GM23248 (cell line): ENCODE measurements at regions not wholly inside any gene's neighbourhood (a gene's known extent, or its start where the extent isn't known, plus 50 kb on each side); places are given as distances from the start of the nearest gene placed in this dataset.

Source experiments
- DNase-seq: peaks from one replicate; pipeline ENCODE4 v3.0.0-alpha.2; 2015
- H2AFZ ChIP-seq: fragments of 200-600 bp; sonication (generic); 2 replicates; pipeline ENCODE4 v1.6.1; 2016; ENCODE audit warnings: antibody characterized with exemption
- H3F3A ChIP-seq: fragments of 200-600 bp; sonication (generic); 2 replicates; pipeline ENCODE4 v1.6.1; 2016; ENCODE audit warnings: mild to moderate bottlenecking, antibody characterized with exemption, mixed run types; ENCODE audit not compliant: insufficient read depth
- H3K27ac ChIP-seq: fragments of 200-600 bp; sonication (generic); 2 replicates; pipeline ENCODE4 v1.5.1; 2016; ENCODE audit warnings: mild to moderate bottlenecking
- H3K27me3 ChIP-seq: fragments of 200-600 bp; sonication (generic); replicated peaks from 2 replicates; pipeline ENCODE4 v1.6.1; 2016; ENCODE audit warnings: mild to moderate bottlenecking; ENCODE audit not compliant: insufficient read depth
- H3K36me3 ChIP-seq: fragments of 200-600 bp; sonication (generic); 2 replicates; pipeline ENCODE4 v1.6.1; 2016; ENCODE audit warnings: low read depth, mild to moderate bottlenecking
- H3K4me1 ChIP-seq: fragments of 200-600 bp; sonication (generic); 2 replicates; pipeline ENCODE4 v1.6.1; 2016; ENCODE audit warnings: mild to moderate bottlenecking; ENCODE audit not compliant: insufficient read depth
- H3K4me2 ChIP-seq: fragments of 200-600 bp; sonication (generic); one replicate; pipeline ENCODE4 v1.6.1; 2016; ENCODE audit warnings: mild to moderate bottlenecking; ENCODE audit not compliant: unreplicated experiment
- H3K4me3 ChIP-seq: fragments of 200-600 bp; sonication (generic); 2 replicates; pipeline ENCODE4 v1.5.1; 2016; ENCODE audit warnings: mild to moderate bottlenecking
- H3K79me2 ChIP-seq: fragments of 200-600 bp; sonication (generic); 2 replicates; pipeline ENCODE4 v1.6.1; 2016; ENCODE audit warnings: mild to moderate bottlenecking; ENCODE audit not compliant: insufficient read depth
- H3K9ac ChIP-seq: fragments of 200-600 bp; sonication (generic); 2 replicates; pipeline ENCODE4 v1.6.1; 2016; ENCODE audit warnings: mild to moderate bottlenecking
- H3K9me2 ChIP-seq: fragments of 200-600 bp; sonication (generic); 2 replicates; pipeline ENCODE4 v1.6.1; 2016; ENCODE audit warnings: mixed run types, mild to moderate bottlenecking, moderate library complexity; ENCODE audit not compliant: insufficient read depth
- H3K9me3 ChIP-seq: fragments of 200-600 bp; sonication (generic); one replicate; pipeline ENCODE4 v1.6.1; 2017; ENCODE audit warnings: low read depth
- H4K20me1 ChIP-seq: fragments of 200-600 bp; sonication (generic); 2 replicates; pipeline ENCODE4 v1.6.0; 2016; ENCODE audit not compliant: insufficient read depth
- EZH2 ChIP-seq: fragments of 200-600 bp; sonication (generic); IDR thresholded peaks from 2 replicates; pipeline ENCODE4 v1.6.1; 2018; ENCODE audit warnings: antibody characterized with exemption, mild to moderate bottlenecking; ENCODE audit not compliant: insufficient read depth, poor library complexity, severe bottlenecking
- EZH2phosphoT487 ChIP-seq: fragments of 200-600 bp; sonication (generic); IDR thresholded peaks from 2 replicates; pipeline ENCODE4 v1.6.1; 2018; ENCODE audit warnings: antibody characterized with exemption, moderate library complexity, mild to moderate bottlenecking, low read depth; ENCODE audit not compliant: insufficient read depth
- WGBS, 2 experiments: methylation state at CpG; one replicate each; pipeline ENCODE4 v1.1.6; 2015 to 2017; ENCODE audit warnings: low lambda C conversion rate in 2 of 2, low coverage in 1 of 2; ENCODE audit errors: missing lambda C conversion rate in 2 of 2; 5-methylcytosine and 5-hydroxymethylcytosine counted together
- in situ Hi-C: fragments of 300-500 bp; cut with MboI; formaldehyde crosslinking; loops from 2 replicates; pipeline ENCODE4 v1.15.0; 2020

DNA sequence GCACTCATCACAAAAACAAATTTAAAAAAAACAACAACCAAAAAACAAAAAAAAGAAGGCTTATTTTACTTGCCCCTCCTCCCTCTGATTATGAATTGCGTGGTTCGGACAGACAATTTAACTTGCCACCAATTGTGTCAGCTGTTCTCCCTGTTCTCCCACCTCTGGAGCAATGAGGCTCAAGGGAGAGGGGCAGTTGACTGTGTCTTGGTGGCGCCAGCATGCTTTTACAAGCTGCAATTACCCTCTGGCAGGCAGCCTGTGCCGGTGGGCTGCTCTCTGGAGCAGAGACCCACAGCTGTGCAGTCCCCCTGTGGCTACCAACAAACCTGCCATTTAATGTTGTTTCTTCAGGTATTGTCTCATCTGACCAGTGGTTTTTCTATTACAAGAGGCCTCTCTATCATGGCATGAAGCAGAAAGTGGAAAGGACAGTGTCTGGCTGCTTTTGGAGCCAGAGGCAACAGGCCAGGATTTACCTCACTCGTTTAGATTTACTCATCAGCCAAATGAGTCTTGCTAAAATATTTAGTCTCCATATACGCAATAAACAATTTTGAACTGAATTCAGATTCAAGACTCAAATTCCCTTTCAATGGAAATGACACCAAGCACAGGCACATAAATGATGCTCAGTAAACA is 192.0 kb upstream of the TPRG1 start:
- no peak overlapping the region for H3K9ac ChIP-seq
- H3K9me2 ChIP-seq: 0 out of 2 replicates have a peak, but pooled peaks cover 4% of the 10 kb centered on the region
- in situ Hi-C loops: no loop called here
- TF ChIP-seq EZH2phosphoT487 (no peak), EZH2 (no peak)
- no peak overlapping the region for H3K4me3 ChIP-seq
- 78 to 80% methylated on average over 6 of the region's 6 CpGs for WGBS, 2 experiments
- peaks cover 18% of the 10 kb centered on the region; the same call in 1 of the 2 replicates for H3K4me1 ChIP-seq
- H4K20me1 ChIP-seq: no peaks in the 10 kb centered on the region
- H3K4me2 ChIP-seq: no peak overlapping the region
- DNase-seq: peak; percentile 29
- no peak overlapping the region for H2AFZ ChIP-seq
- peaks cover 12% of the 10 kb centered on the region; the same call in 1 of the 2 replicates for H3F3A ChIP-seq
- no peaks in the 10 kb centered on the region for H3K36me3 ChIP-seq
- H3K9me3 ChIP-seq: no peaks in the 10 kb centered on the region
- no peaks in the 10 kb centered on the region for H3K27me3 ChIP-seq
- no peak overlapping the region for H3K27ac ChIP-seq
- no peaks in the 10 kb centered on the region for H3K79me2 ChIP-seq

DNA sequence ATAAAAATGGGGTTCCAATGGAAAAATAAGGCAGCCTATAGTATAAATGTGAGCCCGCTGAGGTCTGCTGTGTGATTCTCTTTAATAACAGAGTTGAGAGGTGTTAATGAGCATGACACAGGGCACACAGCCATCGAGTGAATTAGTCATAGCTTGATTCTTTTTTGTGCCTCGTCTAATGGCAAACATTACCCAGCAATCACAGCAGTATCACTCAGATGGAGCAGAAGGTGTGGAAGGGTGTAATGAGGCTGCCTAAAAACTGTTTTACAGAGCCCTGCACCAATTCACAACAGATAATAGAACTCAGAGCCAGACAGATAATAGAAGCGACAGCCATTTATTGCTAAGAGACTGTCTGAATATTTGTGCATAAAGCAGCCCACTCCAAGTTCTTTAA is 178.6 kb upstream of the TPRG1 start:
- Histone ChIP-seq H3K27ac (no peak overlapping the region), H3K4me1 (no peaks in the 10 kb centered on the region), H2AFZ (no peak overlapping the region), H3K9me2 (no peaks in the 10 kb centered on the region), H3K27me3 (no peaks in the 10 kb centered on the region), H3K79me2 (no peaks in the 10 kb centered on the region), H3K9me3 (no peaks in the 10 kb centered on the region), H3K4me2 (no peak overlapping the region), H3K9ac (no peak overlapping the region), H3F3A (no peaks in the 10 kb centered on the region), H3K4me3 (no peak overlapping the region), H4K20me1 (no peaks in the 10 kb centered on the region), H3K36me3 (no peaks in the 10 kb centered on the region)
- no peak for DNase-seq
- TF ChIP-seq EZH2 (no peak), EZH2phosphoT487 (no peak)
- in situ Hi-C loops: no loop called here
- 63 to 69% methylated on average over 4 of the region's 4 CpGs for WGBS, 2 experiments

DNA sequence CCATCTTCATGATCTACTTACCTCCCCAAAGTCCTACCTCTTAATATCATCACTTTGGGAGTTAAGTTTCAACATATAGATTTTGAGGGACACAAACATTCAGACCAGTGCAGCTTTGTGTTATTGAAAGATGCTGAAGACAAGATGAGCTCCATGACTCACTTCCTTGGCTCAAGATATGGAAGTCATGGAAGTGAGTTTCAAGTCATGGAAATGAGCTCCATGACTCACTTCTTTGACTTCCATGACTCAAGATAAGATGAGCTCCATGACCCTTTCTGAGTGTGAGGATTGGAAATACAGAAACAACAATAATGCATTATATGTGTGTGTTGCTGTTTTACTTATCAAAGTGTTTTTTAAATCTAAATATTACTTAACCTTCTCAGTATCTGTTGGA is 170.2 kb upstream of the TPRG1 start:
- Histone ChIP-seq H4K20me1 (no peaks in the 10 kb centered on the region), H3F3A (peaks cover 12% of the 10 kb centered on the region; the same call in 1 of the 2 replicates), H3K4me3 (no peak overlapping the region), H3K9ac (no peak overlapping the region), H2AFZ (0 out of 2 replicates have a peak overlapping the region, but pooled peaks have one; percentile 9), H3K4me1 (peaks cover 8% of the 10 kb centered on the region), H3K4me2 (no peak overlapping the region), H3K9me2 (no peaks in the 10 kb centered on the region; the same call in 1 of the 2 replicates), H3K9me3 (no peaks in the 10 kb centered on the region), H3K27ac (no peak overlapping the region), H3K79me2 (no peaks in the 10 kb centered on the region), H3K36me3 (no peaks in the 10 kb centered on the region), H3K27me3 (no peaks in the 10 kb centered on the region)
- peak; percentile 92 for DNase-seq
- TF ChIP-seq EZH2 (no peak), EZH2phosphoT487 (no peak)
- in situ Hi-C loops: no loop called here

DNA sequence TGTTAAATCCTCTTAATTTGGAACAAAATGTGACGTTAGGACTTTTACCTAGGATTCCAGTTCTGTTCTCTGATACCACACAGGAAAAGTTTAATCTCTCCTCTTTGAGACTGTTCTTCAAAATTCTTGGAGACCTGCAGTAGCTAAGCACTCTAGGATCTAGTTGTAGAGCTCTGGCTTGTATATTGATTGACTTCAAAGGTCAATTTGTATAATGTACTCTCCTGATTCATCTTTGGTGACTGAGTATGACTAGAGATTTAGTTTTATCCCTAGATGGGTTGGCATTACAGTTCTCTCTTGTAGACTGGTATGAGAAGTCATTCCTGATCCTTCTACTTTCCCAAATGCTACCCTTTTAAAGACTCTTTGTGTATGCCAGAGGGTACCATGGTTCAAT is 168.4 kb upstream of the TPRG1 start:
- Histone ChIP-seq H4K20me1 (no peaks in the 10 kb centered on the region), H3K27me3 (no peaks in the 10 kb centered on the region), H3K4me1 (peaks cover 8% of the 10 kb centered on the region), H3K36me3 (no peaks in the 10 kb centered on the region), H3K9ac (no peak overlapping the region), H3K9me3 (no peaks in the 10 kb centered on the region), H2AFZ (no peak overlapping the region), H3K27ac (no peak overlapping the region), H3K79me2 (no peaks in the 10 kb centered on the region), H3K9me2 (no peaks in the 10 kb centered on the region; the same call in 1 of the 2 replicates), H3K4me3 (no peak overlapping the region), H3F3A (peaks cover 12% of the 10 kb centered on the region; the same call in 1 of the 2 replicates), H3K4me2 (no peak overlapping the region)
- DNase-seq: no peak
- in situ Hi-C loops: no loop called here
- no peak for TF ChIP-seq EZH2phosphoT487
- TF ChIP-seq EZH2: no peak
- 90 to 100% methylated on average over 1 of the region's 1 CpG for WGBS, 2 experiments

DNA sequence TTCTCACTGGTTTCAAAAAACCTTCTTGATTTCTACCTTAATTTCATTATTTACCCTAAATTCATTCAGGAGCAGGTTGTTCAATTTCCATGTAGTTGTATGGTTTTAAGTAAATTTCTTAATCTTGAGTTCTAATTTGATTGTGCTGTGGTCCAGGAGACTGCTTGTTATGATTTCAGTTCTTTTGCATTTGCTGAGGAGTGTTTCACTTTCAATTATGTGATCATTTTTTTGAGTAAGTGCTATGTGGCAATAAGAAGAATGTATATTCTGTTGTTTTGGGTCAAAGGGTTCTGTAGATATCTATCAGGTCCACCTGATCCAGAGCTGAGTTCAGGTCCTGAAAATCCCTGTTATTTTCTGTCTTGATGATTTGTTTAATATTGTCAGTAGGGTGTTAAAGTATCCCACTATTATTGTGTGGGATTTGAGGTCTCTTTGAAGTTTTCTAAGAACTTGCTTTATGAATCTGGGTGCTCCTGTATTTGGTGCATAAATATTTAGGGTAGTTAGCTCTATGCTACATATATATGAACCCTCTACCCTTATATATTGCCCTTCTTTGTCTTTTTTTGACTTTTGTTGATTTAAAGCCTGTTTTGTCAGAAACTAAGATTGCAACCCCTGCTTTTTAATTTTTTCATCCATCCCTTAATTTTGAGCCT is 158.4 kb upstream of the TPRG1 start:
- H3K79me2 ChIP-seq: no peaks in the 10 kb centered on the region
- no peak overlapping the region for H3K27ac ChIP-seq
- no peak overlapping the region for H3K4me2 ChIP-seq
- H4K20me1 ChIP-seq: no peaks in the 10 kb centered on the region
- in situ Hi-C loops: no loop called here
- no peaks in the 10 kb centered on the region for H3F3A ChIP-seq
- no peak overlapping the region for H3K9ac ChIP-seq
- no peaks in the 10 kb centered on the region for H3K9me3 ChIP-seq
- TF ChIP-seq EZH2 (no peak), EZH2phosphoT487 (no peak)
- no peaks in the 10 kb centered on the region for H3K27me3 ChIP-seq
- H2AFZ ChIP-seq: no peak overlapping the region
- no peaks in the 10 kb centered on the region for H3K9me2 ChIP-seq
- H3K36me3 ChIP-seq: no peaks in the 10 kb centered on the region
- no peak overlapping the region for H3K4me3 ChIP-seq
- no peaks in the 10 kb centered on the region for H3K4me1 ChIP-seq
- no peak for DNase-seq
